ENCODE measurements at regions not wholly inside any gene's neighbourhood (a gene's known extent, or its start where the extent isn't known, plus 50 kb on each side); places are given as distances from the start of the nearest gene placed in this dataset.

DNA sequence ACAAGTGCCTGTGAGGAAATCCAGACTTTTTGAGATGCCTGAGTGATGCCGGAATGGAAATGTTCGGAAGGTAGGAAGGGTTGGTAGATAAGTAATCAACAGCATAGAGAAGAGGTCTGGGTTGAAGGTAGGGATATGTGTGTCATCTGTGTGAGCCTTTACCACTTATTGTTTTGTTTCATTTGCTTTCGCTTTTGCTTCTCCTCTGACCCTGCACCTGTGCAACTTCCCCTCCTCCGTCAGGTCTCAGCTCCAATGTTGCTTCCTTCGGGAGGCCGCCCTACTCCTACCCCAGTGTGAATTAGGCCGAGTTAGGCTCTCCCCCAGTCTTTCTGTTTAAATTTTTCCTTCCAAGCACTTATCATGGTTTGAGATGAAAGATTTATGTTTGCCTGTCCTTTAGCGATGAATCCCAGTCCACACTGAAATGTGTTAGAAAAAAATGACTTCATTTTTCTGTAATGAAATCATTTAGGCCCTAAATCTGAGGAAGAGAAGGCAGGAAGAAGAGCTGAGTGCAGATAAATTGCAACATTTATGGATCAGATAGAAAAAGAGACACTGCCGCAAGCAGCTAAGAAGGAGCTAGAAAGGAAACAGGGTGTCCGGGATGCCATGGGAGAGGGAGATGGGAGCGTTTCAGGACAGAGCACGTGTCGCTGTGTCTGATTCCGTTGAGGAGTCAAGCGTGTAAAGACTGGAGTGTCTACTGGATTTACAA lies 139.6 kb upstream of the PELI1 start:
- TF ChIP-seq EZH2 (IDR thresholded peaks at IDR 0.05; ENCODE audit: low read length) = no peak
- TF ChIP-seq, protein P1, sequence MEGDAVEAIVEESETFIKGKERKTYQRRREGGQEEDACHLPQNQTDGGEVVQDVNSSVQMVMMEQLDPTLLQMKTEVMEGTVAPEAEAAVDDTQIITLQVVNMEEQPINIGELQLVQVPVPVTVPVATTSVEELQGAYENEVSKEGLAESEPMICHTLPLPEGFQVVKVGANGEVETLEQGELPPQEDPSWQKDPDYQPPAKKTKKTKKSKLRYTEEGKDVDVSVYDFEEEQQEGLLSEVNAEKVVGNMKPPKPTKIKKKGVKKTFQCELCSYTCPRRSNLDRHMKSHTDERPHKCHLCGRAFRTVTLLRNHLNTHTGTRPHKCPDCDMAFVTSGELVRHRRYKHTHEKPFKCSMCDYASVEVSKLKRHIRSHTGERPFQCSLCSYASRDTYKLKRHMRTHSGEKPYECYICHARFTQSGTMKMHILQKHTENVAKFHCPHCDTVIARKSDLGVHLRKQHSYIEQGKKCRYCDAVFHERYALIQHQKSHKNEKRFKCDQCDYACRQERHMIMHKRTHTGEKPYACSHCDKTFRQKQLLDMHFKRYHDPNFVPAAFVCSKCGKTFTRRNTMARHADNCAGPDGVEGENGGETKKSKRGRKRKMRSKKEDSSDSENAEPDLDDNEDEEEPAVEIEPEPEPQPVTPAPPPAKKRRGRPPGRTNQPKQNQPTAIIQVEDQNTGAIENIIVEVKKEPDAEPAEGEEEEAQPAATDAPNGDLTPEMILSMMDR (optimal IDR thresholded peaks at IDR 0.05 in 1 of 3, IDR thresholded peaks at IDR 0.05 in 1 of 3, conservative IDR thresholded peaks at IDR 0.05 in 1 of 3; ENCODE audit: extremely low read depth in 1 of 3, insufficient read depth in 2 of 3, low read length in 3 of 3) = no peak
